SHP77 treated with DMSO at 0.1 percent for 48 hours (cell line): ENCODE measurements at regions not wholly inside any gene's neighbourhood (a gene's known extent, or its start where the extent isn't known, plus 50 kb on each side); places are given as distances from the start of the nearest gene placed in this dataset.
"Not testable (repeated sequence)": the region's sequence is repeated elsewhere in the genome, so short reads cannot be mapped to it uniquely, and the experiment has no call there.

ENCODE experiments used
- DNase-seq: peaks from one replicate; lab custom pipeline; 2025; lab: John Stamatoyannopoulos, UW

DNA sequence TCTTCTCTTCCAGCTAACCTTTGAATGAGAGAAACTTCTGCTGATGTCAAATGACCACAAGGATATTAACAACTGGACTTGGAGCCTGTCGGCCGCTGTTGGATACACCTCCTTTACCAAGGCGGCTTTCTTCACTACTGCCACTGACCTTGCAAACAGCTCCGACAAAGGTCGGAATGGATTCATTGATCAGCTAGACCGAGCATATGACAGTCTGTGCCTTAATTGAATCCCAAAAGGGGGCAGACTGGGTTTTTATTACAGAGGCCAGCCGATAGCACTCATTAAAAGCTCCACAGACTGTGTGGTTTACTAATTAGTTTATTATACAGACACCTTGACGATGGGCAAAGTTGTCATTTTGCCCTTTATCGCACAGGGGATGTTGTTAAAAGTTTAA, 394.5 kb downstream of the RERGL start:
- no peak for DNase-seq

DNA sequence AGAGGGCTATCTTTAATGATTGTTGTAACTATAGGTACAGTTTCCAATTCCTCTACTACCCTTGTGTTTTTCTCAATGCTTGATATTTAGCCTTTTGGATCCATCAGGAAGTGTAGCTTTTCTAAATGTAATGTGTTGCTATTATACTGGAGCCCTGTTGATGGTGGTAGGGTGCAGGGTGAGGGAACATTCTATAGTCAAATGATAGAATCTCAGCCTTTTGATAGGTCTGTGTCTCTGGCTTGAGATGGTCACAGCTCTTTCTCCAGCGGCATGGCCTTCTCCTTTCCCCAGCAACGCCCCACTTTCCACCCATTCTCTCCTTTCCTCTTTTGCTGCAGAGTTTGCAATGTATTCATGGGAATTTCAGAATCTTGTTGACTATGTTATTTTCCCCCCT, 398.6 kb downstream of the RERGL start:
- no peak for DNase-seq

DNA sequence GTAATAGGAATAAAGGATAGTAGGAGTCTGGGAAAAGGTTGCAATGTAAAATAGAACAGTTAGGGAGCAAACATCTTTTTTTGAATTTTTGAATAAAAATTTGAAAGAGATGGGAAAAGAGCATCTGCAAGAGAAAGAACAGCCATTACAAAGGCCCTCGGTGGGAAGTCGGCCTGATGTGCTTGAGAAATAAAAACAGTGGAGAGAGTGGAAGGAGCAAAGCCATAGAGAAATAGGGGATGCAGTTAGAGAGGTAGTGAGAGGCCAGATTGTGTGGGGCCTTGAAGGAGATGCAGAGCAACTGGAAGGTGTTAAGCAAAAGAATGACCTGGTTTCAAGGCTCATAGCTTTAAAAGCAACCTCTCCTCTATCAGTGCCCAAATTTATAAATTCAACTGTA, 409.8 kb downstream of the RERGL start:
- DNase-seq = no peak

DNA sequence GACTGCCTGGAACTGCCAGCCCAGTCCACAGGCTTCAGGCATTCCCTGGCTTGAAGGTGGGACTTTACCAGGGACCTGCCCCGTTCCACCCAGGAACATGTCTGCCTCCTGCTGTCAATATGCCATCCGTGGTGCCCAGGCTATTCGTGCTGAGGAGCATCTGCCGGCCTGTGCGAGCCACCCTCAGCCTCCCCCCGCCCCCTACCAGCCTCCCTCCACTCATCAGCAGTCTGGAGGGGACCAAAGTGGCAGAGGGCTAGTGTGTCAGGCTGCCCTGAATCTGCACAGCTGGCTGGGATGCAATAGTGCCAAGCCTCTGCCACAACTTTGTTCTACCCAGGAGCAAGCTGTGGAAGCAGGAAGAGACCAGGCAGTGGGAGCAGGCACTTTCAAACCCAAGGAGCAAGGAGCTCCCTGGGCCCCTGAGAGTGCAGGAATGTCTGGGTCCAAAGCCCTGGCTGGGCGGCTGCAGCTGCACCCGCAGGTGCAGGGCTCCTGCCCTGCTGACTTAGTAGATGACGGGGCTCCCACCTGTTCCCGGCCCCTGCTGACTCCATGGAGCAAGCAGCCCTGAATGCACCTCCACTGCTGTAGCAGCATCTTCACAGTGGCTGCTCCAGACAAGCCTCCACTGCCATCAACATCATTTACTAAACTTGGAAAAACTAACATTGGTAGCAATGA, 423.2 kb downstream of the RERGL start:
- no peak for DNase-seq

DNA sequence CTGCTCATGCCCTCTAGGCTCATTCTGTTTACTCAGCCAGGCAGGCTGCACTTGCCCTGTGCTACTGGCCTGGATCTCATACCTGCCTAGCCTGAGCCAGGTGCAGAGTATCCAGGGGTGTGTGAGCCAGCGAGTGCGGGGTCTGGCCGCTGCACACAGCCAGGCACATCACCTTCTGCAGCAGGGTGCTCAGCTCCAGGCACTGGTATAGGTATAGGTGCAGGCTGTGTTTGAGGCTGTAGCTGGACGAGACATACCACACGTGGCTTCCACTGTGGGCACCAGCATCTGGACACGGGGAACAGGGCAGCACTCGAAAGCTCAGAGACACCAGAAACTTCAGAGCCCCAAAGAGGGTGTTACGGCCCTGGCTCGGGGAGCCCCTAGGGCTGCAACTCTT, 424.2 kb downstream of the RERGL start:
- no peak for DNase-seq

DNA sequence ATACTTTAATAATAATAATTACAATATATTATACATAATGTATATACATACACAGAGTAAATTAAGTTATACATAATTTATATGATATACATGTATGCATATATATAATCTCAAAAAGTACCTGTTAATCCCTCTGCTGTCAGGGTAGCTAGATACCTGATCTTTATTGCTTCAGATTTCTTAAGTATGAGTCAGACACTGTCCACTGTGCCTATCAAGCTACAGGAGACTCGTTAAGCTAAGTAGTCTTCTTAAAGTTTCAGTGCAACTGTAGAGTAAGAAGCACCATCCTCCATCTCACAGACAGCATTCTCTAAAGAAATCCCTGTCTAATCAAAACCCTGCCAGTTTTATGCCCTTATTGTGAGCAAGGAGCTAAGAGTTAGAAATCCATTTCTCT, 428.7 kb downstream of the RERGL start:
- no peak for DNase-seq

DNA sequence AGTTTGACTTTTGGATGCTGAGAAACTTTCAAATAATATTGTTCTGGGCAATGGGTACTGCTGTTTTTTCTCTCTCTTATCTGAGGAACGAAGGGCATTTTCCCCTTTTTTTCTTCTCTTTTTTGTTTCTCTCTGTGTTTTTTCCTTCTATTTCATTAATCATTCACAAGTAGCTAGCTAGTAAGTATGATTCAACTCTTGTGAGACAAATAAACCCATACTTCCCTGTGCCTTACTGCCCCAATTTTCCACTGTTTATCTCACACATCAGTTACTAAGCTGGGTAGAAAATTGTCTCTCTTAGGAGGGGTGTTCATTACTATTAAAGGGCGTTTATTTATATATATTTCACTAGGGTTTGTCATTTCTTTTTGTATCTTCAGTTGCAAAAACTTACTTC, 437.6 kb downstream of the RERGL start:
- no peak for DNase-seq

DNA sequence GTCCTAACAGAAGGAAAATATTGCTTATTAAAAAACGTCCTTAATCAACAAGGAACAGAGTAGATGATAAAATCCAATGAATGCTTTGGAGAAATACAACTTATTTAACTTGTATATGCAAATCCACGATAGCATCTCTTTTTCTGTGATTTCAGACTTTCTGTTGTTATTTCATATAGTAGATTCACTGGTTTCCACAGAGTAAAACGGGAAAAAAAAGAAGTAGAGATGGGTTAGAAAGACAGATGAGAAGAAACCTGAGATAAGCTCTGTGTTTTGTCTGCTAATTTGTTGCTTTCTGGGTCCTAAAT, 447.7 kb downstream of the RERGL start:
- DNase-seq = no peak

DNA sequence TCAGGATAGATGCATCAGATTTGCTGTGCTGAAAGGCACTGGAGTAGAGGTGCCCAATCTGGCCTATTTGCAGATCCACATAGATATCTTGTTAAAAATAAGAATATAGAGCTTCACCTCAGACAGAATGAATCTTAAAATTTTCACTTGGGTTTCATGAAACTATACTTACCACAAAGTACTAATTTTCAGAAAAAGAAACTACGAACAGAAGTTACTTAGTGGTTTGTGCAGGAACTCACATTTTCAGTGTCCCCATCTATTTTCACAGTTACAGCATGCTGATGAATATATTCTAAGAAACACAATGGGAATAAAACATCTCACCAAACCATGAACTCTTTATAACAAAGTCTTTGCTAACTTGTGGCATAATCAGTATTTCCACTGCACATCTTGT, 449.4 kb downstream of the RERGL start:
- no peak for DNase-seq

DNA sequence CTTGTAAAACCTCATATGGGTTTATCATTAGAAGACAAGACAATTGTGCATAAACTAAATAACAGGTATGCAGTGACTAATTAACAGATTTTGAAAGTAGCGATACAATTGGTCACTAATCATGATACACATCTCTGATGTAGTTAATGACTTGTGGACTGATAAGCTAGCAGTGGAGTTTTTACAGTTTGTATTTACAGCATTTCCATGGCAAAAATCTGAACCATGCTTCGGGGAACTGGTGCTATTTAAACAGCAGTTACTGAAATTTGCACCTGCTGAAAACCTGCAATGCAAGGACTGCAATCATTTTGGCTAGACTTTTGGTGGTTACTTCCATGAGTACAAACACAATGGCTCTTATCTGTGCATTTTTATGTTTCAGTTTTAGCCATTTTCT, 471.2 kb downstream of the RERGL start:
- DNase-seq = no peak

DNA sequence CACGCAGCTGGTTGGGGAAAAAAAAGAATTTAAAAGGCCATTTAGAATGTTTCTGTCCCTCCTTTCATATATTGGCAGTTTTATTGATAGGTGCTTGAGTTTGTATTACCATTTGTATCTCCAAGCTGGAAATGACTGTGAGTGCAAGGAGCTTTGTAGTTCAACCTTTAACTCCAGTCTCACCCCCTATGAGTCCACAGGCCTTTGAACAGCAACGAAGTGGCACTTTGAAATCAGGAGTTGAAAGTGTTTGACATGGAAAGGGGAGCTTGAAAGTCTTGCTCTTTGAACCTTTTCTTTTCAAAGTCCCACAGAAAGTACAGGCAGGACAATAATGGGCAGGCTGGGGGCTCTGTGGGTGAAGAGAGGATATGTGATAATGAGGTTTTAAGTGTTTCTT, 480.3 kb downstream of the RERGL start:
- no peak for DNase-seq

DNA sequence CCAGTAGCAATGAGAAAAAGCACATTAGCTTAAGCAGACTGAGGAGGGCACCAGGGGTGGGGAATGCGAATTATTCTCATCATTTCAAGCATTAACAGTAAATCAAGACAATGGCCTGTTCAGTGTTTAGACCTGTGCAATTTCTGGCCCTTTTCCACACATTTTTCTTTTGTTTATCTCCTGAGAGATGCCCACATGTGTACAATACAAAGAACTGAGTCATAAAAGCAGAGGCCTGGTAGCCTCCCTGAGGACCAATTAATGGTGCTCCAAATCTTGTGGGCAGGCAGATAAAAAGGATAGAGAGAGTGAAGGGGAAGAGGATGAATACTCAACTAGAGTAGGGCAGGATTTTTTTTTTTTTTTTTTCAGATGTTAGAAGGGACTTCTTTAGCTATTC, 480.8 kb downstream of the RERGL start:
- no peak for DNase-seq

DNA sequence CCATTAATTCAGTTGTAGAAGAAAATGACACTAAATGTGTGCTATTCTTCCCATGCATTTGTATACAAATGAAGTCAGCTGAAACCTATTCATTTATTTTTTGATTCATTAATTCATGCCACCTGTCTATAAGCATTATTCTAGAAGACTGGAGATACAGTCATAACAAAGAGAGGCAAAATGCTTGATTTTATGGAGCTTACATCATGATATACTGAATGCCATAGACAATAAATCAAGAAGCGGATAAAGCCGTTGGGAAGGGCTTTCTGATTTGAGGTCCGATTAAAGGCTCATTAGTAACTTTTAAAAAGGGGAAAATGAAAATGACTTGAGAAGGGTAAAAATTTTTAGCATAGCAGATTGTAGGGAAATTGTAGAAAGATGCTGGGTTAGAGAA, 494.9 kb downstream of the RERGL start:
- no peak for DNase-seq

DNA sequence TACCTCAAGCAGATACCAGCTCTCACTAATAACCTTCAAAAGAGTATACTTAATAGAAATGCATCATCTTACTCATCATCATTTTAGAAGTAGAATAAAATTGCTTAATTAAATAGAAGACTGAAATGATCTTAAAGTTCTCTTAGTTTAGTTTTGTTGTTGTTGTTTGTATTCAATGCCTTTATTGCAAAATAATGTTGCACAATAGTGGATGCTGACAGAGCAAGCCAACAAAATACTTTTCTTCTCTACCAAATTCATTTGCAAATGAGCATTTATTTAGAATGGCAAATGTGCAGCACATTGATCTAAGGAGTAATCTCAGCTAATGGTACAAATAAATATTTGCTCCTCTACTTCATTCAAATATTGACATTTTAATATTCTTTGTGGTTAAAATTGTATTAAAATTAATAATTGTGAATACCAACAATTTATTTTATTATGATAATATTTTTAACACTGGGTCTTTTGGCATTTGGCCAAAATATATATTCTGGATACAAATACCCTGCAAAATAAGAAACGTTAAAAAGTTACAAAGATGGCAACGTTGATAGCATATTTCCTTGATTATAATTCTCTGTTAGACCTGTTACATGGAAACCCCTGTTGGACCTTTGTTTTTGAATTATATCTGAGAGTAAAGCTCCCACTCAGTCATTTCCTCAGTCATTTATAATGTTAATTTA, 496.1 kb downstream of the RERGL start:
- no peak for DNase-seq

DNA sequence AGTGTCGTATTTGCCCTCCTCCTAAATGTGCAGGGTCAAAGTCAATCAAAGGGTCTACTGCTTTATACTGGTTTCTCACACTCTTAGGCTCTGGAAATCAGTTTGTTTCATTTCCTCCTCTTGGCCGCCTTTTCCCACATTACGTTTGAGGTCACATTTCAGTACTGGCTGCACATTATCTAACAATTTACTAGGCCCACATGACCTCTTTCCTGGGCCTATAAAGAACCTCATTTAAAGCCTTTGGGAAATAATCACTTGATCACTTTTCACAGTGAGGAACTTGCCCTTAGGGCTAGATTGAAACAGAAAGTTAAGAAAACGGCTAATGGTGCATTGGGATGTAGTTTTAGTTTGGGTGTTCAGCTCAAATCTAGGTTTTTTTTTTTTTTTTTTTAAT, 497.5 kb downstream of the RERGL start:
- no peak for DNase-seq

DNA sequence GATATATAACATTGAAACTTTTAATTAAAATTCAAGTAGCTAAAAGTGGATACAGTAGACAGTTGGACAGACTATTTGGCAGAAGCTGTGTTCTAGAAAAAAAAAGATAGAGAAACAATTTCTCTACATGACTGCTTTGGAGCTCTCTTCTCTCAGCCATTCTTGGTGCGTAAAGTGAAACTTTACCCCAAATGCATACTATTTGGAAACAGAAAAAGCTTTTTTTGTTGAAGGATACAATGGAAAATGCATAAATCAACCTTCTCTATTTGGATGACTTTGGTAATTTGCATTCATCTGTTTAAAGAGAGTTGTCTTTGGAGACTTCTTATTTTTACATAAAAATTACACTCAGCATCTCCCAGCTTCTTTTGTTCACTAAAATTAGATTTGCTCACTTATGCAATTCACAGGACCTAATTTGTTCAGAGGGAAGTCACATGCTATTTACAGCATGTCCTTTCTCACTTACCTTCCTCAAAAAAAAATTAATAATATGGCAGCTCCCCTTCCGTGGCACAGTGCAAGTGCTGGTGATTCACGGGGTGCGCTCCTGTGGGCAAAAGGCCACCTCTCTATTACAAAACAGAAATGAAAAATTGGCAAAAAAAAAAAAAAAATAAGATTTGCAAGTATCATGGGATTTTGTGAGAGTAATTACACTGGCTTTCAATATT, 498.9 kb downstream of the RERGL start:
- no peak for DNase-seq

DNA sequence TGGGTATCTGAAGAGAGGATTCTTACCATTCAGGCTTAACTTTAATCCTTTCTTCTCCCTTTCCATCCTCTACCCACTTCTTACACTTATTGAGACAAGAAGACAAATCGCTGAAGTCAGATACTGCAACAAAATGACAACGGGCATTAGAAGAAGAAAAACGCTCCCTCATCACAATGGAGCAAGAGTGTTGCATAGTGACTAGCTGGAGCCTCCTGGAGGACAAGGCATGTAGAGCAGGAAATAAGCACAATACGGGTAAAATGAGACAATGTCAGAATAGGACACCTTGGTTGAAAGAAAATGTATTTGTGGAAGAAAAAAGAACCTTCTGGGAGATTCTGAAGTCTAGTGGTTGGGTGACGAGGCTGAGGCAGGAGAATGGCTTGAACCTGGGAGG, 501.0 kb downstream of the RERGL start:
- DNase-seq = no peak

DNA sequence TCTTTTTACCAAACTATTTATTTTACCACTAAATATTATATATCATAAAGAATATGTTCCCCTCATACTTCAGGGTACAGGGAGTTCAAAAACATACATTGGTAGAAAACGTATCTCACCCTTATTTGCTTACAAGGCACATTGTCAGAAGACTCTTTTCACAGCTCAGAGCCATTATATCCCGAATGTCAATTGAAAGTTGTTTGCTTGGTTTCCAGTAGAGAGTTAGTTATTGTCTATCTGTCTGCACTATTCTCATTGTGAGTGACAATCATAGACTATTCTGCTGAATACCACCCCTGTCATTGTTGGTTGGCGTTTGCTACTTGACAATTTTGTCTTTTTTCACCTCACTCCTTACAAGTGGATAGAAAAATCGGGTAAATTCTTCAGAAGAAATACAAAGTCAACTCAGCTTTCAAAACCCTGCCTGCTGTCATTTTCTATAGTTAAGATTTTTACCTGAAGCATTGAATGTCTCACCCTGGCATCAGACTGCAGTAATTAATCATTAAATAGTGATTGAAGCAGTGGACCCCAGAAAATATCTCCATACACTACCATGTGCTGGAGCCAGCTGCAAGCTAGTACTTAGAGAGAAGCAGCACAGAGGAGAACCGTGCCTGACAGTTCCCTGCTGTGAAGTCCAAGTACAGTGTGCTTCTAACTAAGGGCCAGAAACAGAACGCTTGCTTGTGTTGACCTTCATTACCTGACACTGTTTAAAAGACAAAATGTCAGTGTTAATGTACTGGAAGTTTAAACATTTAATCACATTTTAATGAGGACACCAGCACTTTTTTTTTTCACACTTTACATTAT, 510.6 kb downstream of the RERGL start:
- DNase-seq = no peak

DNA sequence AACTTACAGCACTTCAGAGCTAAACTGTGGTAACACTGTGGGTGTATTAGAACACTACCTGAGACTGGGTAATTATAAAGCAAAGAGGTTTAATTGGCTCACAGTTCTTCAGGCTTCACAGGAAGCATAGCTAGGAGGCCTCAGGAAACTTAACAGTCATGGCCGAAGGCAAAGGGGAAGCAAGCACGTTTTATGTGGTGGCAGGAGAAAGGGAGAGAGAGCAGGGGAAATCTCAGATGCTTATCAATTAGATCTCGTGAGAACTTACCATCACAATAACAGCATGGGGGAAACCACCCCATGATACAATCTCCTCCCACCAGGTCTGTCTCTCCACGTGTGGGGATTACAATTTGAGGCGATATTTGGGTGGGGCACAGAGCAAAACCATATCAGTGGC, 512.6 kb downstream of the RERGL start:
- DNase-seq = no peak

DNA sequence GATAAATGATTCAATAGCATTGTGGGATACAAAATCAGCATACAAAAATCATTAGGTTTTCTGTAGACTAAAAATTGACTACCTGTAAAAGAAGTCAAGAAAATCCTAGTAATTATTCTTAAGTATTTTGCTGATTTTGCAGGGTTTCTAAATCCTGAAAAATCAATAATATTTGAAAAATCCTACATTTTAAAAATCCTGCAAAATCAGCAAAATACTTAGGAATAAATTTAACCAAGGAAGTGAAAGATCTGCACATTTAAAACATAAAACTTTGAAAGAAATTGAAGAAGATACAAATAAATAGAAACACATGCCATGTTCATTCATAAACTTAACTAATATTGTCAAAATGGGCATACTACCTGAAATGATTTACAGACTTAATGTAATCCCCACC, 517.7 kb downstream of the RERGL start:
- no peak for DNase-seq

DNA sequence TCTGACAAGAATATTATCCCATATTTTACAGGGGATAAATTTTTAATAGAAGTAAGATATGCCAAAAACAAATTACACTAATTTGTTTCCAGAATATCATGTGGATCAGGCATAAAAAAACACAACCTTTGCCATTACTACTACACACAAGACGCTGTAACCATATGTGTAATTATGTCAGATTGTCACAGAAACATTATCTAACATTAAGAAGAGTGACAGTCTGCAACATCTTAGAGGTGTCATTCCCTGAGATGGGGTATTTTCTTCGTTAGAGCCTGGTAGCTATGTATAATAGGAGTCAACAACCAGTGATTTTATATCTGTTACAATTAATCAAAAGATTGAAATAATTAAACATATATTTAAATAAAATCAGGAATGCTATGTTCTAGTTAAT, 518.9 kb downstream of the RERGL start:
- DNase-seq = no peak

DNA sequence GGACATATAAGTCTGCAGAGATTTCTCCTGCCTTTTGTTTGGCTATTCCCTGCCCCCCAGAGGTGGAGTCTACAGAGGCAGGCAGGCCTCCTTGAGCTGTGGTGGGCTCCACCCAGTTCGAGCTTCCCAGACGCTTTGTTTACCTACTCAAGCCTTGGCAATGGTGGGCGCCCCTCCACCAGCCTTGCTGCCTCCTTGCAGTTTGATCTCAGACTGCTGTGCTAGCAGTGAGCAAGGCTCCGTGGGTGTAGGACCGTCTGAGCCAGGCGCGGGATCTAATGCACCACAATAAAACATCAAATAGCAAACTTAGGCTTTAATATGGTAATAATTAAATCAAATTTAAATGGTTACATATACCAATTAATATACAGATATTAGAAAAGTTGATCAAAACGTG, 525.4 kb downstream of the RERGL start:
- DNase-seq = not testable (repeated sequence)

DNA sequence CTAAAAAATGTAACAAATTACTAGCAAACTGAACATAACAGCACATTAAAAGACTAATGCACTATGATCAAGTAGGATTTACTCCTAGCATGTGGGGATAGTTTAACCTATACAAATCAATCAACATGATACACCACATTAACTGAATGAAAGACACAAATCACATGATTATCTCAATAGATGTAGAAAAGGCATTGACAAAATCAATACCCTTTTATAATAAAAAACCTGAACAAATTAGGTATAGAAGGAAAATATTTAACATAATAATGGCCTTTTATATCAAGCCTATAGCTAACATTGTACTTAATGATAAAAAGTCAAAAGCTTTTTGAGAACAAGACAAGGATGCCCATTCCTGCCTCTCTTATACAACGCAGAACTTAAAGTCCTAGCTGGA, 540.0 kb downstream of the RERGL start:
- DNase-seq = no peak
